GM19043 (cell line): ENCODE measurements at regions not wholly inside any gene's neighbourhood (a gene's known extent, or its start where the extent isn't known, plus 50 kb on each side); places are given as distances from the start of the nearest gene placed in this dataset.
"Not testable (repeated sequence)": the region's sequence is repeated elsewhere in the genome, so short reads cannot be mapped to it uniquely, and the experiment has no call there.

ENCODE experiments used
- ATAC-seq: cut with Tn5 transposase; IDR thresholded peaks from one replicate; pipeline ENCODE4 v1.9.1; 2021; ENCODE audit warnings: low read depth; ENCODE audit not compliant: unreplicated experiment

DNA sequence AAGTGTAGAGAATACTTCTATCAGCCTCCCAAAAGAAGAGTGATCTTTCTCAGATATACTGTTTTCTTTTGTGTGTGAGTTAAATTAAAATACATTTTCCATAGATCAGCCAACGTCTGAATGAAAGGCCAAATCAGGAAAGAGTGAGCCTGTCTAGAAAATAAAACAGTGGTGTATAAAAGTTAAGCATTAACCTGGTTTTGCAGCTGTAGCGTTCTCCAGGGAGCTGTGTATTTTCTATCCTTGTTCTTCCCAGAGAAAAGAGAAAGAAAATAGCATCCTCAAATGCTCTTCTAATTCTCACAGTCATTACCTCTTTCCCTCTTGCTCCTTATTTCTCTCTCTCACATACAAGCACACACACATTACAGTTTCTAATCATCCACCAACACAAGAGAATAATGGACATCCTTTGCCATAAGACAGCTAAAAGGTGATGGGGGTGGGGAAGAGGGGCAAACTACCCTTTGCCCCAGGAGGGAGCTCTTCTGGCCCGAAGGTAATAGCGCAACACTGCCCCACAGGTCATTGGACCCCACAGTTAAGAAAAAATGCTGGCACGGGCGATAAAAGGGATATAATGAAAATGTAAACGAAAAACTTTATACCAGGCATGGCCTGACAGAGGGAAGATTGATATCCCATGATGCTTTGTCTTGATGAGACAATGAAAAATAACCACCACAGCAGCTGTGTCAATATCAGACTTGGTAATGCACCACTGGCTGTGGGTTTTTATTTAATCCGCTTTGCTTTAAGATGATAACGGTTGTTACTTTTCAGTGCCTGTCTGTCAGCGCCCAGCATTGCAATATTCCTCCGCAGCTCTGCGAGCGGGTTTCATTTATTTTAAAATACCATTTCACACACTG, 150.3 kb downstream of the NUF2 start:
- no peak for ATAC-seq

DNA sequence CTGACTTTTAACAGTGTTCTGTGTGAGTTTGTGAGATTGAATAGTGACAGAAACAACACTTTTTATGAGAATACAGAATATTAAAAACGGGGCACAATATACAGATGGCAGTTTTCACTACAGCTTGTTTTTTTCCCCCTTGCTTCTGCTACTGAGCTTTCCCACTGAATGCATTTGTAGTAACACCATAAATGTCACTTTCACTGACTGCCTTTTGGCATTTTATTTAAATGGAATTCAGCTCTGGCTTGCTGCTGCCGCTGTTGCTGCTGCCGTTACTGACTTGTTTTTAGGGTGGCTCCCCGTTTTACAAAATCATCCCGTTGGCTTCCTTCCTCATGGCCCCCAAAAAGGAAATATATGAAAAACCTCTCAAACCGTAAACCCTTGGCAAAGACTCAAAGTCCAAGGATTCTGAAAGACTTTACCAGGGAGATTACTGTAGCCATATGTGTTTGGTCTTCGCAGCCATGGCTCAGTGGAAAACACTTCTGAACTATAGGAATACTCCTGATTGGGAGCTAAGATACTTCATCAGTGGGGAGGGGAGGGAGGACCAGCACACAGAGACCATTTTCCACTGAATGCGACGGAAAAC, 151.0 kb downstream of the NUF2 start:
- no peak for ATAC-seq

GRCh38 chr1:163477276-163477830, 155.6 kb downstream of the NUF2 start:
- ATAC-seq: no peak

DNA sequence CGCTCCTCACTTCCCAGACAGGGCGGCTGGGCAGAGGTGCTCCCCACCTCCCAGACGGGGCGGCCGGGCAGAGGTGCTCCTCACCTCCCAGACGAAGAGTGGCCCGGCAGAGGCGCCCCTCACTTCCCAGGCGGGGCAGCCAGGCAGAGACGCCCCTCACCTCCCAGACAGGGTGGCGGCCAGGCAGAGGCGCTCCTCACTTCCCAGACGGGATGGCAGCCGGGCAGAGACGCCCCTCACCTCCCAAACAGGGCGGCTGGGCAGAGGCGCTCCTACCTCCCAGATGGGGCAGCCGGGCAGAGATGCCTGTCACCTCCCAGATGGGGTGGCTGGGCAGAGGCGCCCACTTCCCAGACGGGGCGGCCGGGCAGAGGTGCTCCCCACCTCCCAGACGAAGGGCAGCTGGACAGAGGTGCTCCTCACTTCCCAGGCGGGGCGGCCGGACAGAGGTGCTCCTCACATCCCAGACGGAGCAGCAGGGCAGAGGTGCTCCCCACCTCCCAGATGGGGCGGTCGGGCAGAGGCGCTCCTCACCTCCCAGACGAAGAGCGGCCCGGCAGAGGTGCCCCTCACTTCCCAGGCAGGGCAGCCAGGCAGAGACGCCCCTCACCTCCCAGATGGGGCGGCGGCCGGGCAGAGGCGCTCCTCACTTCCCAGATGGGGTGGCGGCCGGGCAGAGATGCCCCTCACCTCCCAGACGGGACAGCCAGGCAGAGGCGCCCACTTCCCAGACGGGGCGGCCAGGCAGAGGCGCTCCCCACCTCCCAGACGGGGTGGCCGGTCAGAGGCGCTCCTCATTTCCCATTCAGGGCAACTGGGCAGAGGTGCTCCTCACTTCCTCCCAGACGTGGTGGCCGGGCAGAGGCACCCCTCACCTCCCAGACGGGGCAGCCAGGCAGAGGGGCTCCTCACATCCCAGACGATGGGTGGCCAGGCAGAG, 176.9 kb downstream of the NUF2 start:
- not testable (repeated sequence) for ATAC-seq

- ATAC-seq: no peak
Observed at GRCh38 chr1:163504331-163504978, 182.7 kb downstream of the NUF2 start.

- ATAC-seq: no peak
Observed at GRCh38 chr1:163509114-163509513, 187.4 kb downstream of the NUF2 start.

GRCh38 chr1:163512349-163512989, 190.7 kb downstream of the NUF2 start:
- no peak for ATAC-seq

DNA sequence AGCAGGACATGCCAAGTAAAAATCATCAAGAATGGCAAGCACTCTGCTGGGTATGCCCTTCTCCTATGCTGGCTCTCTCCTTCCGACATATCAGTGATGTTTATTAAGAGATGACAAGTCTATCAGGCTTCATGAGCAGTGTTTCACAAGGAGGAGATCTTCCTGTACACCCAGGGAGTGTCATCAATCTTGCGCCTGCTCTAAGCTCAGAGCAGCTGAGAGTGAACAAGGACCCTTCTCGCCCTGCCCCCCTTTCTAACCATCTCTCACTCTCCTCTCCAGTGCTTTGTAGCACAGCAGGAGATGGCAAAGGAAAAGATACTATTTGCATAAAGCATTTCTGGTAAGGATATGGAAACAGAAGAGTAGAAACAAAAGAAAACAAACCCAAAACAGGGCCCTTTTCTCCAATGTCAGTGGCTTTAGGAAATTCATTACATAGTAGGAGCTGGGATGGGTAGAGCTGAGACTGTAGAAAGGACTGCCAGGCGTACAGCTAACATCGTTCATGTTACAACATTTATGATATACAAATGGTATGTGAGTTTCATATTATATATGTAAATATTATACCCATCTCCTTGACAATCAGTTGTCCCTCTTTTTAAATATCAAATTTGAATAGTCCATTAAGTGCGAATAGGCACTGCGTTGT, 201.7 kb downstream of the NUF2 start:
- ATAC-seq: no peak

DNA sequence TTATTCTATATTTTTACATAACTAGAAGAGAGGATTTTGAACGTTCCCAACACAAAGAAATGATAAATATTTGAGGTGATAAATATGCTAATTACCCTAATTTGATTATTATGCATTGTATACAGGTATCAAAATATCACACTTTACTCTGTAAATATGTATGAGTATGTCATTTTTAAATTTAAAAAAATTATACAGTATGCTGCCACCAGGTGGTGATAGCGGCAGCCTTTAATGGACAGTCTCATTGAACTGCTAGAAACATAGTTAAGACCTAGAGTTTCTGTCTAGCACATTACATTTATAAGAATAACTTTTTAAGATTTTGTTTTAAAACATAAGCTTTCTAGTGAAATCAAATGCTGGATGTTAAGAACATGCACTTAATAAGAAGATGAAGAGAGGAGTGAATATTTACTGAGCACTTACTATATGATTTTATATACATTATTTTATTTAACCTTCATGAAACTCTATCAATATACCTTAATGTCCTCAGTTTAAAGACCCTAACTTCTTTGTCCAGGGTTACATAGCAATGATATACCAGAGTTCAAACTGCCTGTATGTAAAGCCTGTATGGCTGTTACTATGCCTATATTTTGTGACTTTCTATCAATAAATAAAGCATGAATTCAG, 207.1 kb downstream of the NUF2 start:
- ATAC-seq: peak; percentile 68

DNA sequence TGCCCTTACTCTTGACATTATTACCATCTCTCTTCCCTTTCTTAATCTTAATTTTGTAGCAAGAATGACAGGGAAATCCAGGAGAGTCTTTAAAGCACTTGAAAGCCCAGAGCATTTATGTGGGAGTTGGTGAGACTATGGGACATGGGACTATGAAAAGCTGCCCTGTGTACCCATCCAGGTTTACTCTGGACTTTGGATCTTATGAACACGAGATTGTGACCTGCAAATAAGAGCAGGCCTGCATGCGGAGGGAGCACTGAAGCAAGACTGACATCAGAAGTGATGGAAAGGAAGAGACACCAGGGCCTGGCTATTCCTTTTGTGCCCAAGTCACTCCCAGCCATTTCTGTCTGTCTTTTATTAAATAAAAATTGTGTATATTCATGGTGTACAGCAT, 209.6 kb downstream of the NUF2 start:
- ATAC-seq: no peak

DNA sequence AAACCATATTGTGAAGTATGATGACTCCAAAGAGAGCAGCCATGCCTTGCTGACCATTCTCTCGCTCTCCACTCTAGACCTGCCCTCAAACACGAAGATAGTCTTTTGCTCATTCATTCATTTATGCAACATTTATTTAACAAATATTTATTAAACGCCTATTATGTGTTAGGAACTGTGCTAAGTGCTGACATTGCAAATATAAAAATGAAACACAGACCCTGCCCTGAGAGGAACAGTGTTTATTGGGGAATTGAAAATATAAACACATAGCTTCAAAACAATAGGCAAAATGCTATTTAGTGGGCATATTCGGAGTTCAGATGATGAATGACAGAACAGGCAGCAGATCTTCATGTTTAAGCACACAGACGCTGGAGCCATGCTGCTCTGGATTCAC, 213.6 kb downstream of the NUF2 start:
- no peak for ATAC-seq

DNA sequence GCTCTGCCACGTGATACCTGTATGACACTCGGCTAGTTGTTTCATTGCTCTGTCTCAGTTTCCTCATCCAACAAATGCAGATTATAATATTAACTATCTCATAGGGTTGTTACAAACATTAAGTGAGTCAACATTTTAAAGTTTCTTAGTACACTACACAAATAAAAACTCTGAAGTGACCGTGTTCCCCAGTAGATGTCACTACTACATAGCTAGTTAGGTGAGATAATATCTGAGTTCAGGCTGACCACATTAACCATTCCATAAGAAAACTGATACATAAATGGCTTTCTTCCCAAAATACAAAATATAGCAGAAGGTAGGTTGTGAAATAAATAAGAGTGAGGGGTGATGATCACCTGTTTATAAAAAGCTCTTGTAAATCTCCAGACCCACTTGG, 214.1 kb downstream of the NUF2 start:
- no peak for ATAC-seq

GRCh38 chr1:163537809-163538208, 216.1 kb downstream of the NUF2 start:
- ATAC-seq: no peak

GRCh38 chr1:163538667-163539066, 216.9 kb downstream of the NUF2 start:
- ATAC-seq: no peak

DNA sequence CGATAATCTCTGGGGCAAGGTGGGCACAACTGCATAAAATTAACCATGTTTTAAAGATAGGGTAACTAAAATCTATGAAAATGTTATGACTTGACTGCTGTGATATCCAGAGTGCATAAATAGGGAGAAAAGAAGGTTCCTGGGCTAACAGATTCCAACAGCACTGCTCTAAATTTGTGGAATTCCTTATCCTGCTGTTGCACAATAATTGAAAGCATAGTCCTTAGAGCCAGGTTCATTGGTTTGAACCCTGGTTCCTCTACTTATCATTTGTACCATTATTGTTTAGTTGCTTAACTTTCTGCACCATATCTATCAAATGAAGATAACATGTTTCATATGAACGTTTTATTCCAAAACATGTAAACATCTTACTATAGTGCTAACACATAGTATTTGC, 219.0 kb downstream of the NUF2 start:
- ATAC-seq: no peak

DNA sequence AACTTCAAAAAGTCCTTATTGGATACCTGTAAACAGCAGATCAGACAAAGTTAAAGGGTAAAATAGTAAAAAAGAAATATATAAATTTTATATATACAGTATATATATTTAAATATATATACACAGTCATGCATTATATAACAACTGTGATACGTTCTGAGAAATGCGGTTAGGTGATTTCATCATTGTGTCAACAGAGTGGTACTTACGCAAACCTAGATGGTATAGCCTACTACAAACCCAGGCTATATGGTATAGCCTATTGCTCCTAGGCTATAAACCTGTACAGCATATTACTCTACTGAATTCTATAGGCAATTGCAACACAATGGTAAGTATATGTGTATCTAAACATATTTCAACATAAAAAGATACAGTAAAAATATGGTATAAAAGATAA, 222.7 kb downstream of the NUF2 start:
- no peak for ATAC-seq

GRCh38 chr1:163558162-163558561, 236.4 kb downstream of the NUF2 start:
- no peak for ATAC-seq

DNA sequence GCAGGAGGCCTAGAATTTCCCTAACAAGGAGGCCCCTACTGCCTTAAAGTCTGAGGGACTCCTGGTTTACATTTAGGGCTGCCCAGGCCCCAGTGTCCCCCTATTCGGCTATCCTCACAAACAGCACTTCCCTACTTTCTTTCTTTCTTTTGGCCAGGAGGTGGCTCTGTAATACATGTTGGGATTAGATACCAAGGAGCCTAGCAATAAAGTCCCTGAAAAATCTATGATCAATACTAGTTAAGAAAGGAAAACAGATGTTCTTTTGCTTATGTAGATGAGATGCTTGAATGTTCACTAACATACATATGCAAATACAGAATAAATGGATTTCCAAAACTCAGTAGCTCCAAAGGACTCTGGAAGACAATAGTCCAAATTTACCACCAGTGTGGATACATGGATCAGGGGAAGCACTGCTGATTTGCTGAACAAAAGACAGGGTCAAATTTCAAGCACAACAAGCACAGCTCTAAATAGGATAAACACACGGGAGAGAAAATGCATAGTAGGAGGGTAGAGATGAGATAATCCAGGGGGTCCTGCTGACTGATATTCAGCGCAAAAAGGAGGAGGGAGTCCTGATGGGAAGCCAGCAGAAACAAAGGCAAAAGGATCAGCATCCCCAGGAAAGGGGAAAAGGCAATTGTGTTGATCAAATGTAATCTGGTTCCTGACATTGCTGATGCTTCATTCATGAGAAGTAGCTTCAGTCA, 240.0 kb downstream of the NUF2 start:
- no peak for ATAC-seq
